HG03095 (cell line): ENCODE measurements at regions not wholly inside any gene's neighbourhood (a gene's known extent, or its start where the extent isn't known, plus 50 kb on each side); places are given as distances from the start of the nearest gene placed in this dataset.
"Not testable (repeated sequence)": the region's sequence is repeated elsewhere in the genome, so short reads cannot be mapped to it uniquely, and the experiment has no call there.

ENCODE experiments used
- ATAC-seq: cut with Tn5 transposase; IDR thresholded peaks from one replicate; pipeline ENCODE4 v1.9.1; 2021; ENCODE audit warnings: moderate library complexity; ENCODE audit not compliant: unreplicated experiment

DNA sequence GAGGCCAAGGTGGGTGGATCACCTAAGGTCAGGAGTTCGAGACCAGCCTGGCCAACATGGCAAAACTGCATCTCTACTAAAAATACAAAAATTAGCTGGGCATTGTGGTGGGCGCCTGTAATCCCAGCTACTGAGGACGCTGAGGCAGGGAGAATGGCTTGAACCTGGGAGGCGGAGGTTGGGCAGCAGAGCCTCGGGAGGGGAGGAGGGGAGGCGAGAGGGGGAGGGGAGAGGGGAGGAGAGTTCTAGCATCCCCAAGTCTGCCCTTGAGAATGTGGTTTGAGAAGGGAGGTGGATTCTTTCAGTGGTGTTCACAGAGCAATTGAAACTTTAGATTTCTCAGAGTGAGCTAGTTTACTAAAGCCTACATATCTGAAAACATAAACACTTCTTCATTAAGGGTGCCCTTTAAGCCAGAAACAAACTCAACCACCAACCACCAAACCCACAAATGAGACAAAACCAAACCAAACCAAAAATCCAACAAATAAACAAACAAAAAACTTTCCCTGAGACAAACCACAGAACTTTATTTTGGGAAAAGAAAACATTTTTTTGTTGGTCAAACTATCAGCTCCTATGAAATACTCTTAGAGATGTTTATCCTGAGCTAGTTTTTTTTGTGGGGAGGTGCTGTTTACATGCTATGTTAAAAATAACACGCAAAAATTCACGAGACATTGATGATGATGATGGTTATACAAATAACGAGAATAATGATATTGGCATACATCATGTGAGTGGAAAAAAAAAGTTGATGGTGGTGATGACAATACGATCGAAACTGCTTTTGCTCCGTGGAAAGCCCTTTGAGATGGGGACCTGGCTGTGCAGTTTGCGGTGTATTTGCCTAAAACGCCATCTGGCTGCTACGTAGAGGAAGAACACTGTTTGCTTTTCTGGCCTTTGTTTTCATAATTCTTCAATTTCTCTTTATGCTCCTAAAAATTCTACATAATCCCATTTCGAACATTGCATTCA lies 98.2 kb upstream of the PRKX start:
- peak; percentile 16 for ATAC-seq

- no peak for ATAC-seq
Measured at GRCh38 chrX:3807906-3808305, 94.5 kb upstream of the PRKX start.

DNA sequence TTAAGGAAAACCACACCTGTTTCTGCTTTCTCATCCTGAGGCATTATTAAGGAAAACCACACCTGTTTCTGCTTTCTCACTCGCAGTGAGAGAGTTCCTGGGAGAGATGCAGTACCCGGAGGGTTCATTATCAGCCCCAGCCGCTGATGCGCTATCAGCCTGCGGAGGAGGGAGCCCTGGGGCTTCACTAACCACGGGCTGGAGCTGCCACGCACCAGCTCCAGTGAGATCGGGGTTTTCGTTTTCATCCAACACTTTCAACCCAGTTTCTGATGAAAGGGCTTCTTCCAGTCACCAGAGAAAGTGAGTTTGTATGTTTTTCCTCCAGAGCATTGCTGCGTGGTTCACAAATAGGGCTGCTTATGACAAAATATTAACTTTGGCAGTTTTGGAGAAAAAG lies 93.2 kb upstream of the PRKX start:
- ATAC-seq = no peak

GRCh38 chrX:3803713-3804112 lies 90.3 kb upstream of the PRKX start:
- ATAC-seq = no peak

- no peak for ATAC-seq
Measured at GRCh38 chrX:3803305-3803704, 89.9 kb upstream of the PRKX start.

- ATAC-seq = not testable (repeated sequence)
Measured at GRCh38 chrX:3795411-3795810, 82.0 kb upstream of the PRKX start.

- ATAC-seq = no peak
Measured at GRCh38 chrX:3791449-3791848, 78.0 kb upstream of the PRKX start.

DNA sequence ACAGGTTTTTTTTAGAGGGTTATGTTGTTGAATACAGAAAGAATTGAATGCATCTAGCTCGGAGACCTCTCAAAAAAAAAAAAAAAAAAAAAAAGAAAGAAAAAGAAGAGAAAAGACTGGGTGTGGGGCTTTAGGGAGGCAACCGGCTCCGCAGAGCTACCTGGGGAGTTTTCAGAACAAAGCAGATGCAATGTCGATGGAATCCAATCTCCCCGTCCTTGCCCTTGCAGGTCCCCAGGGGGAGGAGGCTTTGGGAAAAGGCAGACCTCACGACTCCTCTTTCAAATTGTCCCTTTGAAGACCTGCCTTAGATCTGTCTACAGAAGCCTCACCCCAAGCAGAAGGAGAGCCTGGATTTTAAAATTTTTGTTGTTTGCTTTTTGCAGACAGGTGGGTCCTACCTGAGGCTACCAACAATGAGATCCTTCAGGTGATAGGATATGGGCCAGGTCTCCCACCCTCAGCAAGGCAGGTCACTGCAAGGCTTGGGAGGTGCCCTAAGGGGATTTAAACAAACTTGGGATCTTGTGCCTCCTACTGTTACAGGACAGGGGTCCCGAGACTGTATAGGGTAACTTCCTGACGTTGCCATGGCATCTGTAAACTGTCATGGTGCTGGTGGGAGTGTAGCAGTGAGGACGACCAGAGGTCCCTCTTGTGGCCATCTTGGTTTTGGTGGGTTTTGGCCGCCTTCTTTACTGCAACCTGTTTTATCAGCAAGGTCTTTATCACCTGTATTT lies 75.2 kb upstream of the PRKX start:
- no peak for ATAC-seq

DNA sequence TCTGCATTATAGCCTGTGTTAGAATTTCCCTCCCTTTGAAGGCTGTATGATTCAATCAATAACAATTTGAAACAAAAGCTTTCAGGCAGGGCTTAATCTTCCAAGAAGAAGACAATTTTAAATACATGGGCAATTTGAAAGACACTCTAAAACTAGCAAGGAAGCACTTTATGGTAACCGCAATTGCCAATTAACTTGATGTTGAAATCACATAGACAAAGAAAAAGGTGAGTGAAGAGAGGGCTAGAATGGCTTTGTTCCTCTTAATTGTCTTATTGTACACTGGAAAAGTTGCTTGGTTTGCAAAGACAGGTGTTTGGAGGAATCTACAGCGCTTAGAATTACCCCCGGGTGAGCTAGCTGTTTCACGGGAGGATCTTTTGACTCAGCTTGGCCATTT lies 74.4 kb upstream of the PRKX start:
- no peak for ATAC-seq

DNA sequence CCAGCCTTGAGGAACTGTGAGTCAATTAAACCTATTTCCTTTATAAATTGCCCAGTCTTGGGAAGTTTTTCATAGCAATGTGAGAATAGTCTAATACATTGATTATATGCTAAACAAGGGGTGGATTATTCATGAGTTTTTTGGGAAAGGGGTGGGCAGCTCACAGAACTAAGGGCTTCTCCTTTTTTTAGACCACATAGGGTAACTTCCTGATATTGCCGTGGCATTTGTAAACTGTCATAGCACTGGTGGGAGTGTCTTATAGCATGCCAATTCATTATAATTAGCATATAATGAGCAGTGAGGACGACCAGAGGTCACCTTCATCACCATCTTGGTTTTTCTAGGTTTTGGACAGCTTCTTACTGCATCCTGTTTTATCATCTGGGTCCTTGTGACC lies 72.4 kb upstream of the PRKX start:
- ATAC-seq = not testable (repeated sequence)

GRCh38 chrX:3780564-3780963 lies 67.1 kb upstream of the PRKX start:
- no peak for ATAC-seq

- ATAC-seq = no peak
Measured at GRCh38 chrX:3779546-3779945, 66.1 kb upstream of the PRKX start.

DNA sequence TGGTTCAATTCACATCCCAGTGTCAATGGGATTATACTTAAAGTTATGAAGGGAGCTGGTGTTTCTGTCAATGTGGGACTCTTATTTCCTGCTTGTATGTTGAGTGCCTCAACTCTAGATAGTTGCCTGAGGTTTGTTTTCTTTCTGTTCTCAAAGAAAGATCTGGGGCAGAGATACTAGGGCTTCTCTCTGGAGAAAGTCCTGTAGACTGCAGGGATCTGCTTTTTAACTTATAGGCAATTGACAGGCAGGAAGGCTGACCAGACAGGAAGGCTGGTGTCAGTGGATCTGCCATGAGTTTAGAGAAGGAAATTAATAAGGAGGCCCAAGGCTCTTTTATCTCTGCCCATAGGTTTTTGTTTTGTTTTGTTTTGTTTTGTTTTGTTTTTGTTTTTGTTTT lies 64.0 kb upstream of the PRKX start:
- no peak for ATAC-seq

DNA sequence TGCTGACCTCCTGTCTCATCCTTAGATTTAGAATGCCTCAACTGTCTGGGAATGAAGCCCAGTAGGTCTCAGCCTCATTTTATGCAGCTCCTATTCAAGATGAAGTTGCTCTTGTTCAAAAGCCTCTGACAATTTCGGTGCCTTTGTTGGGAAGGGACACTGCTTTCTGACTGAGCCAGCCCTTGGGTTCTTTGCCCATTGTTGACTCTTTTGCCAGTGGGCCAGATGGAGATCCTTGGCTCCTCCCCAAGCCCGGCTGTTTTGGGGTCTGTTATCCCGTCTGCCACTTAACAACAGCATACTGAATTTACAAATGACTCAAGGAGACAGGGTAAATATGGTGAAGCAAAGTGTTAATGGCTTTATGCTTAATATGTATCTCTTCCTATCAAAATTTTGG lies 58.3 kb upstream of the PRKX start:
- ATAC-seq = no peak

GRCh38 chrX:3768881-3769280 lies 55.4 kb upstream of the PRKX start:
- no peak for ATAC-seq
